GM12873 (cell line): ENCODE measurements at regions not wholly inside any gene's neighbourhood (a gene's known extent, or its start where the extent isn't known, plus 50 kb on each side); places are given as distances from the start of the nearest gene placed in this dataset.

Experiments used
- CTCF ChIP-seq: IDR thresholded peaks from 2 replicates; pipeline ENCODE4 v1.5.1; 2012; ENCODE audit warnings: low read depth, mild to moderate bottlenecking, moderate library complexity, low read length, control low read depth; ENCODE audit not compliant: insufficient read depth; ENCODE audit errors: missing control alignments

GRCh38 chr2:4475618-4476017 is 772.2 kb downstream of the DCDC2C start:
- TF ChIP-seq CTCF, result no peak

GRCh38 chr2:4483050-4483449 is 779.7 kb downstream of the DCDC2C start:
- TF ChIP-seq CTCF, result no peak

- no peak for TF ChIP-seq CTCF
These were observed 783.6 kb downstream of the DCDC2C start for GRCh38 chr2:4486971-4487370.

- no peak for TF ChIP-seq CTCF
These were observed 796.1 kb downstream of the DCDC2C start for GRCh38 chr2:4499316-4500030.

GRCh38 chr2:4501525-4501924 is 798.1 kb downstream of the DCDC2C start:
- TF ChIP-seq CTCF, result no peak

- TF ChIP-seq CTCF, result no peak
These were observed 799.0 kb downstream of the DCDC2C start for GRCh38 chr2:4502230-4502843.

GRCh38 chr2:4507661-4508060 is 804.3 kb downstream of the DCDC2C start:
- TF ChIP-seq CTCF, result no peak
